Loucy (cell line): ENCODE measurements at regions not wholly inside any gene's neighbourhood (a gene's known extent, or its start where the extent isn't known, plus 50 kb on each side); places are given as distances from the start of the nearest gene placed in this dataset.

Source experiments
- H2AFZ ChIP-seq: fragments of 200-600 bp; sonication (generic); 2 replicates; pipeline ENCODE4 v1.6.0; 2016; ENCODE audit warnings: antibody characterized with exemption, mild to moderate bottlenecking, low read length, moderate library complexity
- H3F3A ChIP-seq: fragments of 200-600 bp; 2 replicates; pipeline ENCODE4 v1.6.0; 2016; ENCODE audit warnings: antibody characterized with exemption, low read depth, mild to moderate bottlenecking
- H3K27me3 ChIP-seq: fragments of 200-600 bp; sonication (generic); 2 replicates; pipeline ENCODE4 v1.6.1; 2014; ENCODE audit warnings: low read length, mild to moderate bottlenecking; ENCODE audit not compliant: insufficient read depth, poor library complexity, severe bottlenecking
- H3K36me3 ChIP-seq: fragments of 200-600 bp; sonication (generic); 2 replicates; pipeline ENCODE4 v1.6.1; 2016; ENCODE audit warnings: low read length; ENCODE audit not compliant: insufficient read depth
- H3K4me1 ChIP-seq: fragments of 200-600 bp; sonication (generic); 2 replicates; pipeline ENCODE4 v1.5.1; 2014; ENCODE audit warnings: low read length, mild to moderate bottlenecking; ENCODE audit not compliant: insufficient read depth, poor library complexity, severe bottlenecking
- H3K4me2 ChIP-seq: fragments of 200-600 bp; sonication (generic); 2 replicates; pipeline ENCODE4 v1.6.0; 2014; ENCODE audit warnings: antibody characterized with exemption, low read length, low read depth, mild to moderate bottlenecking; ENCODE audit not compliant: poor library complexity, severe bottlenecking
- H3K4me3 ChIP-seq: fragments of 200-600 bp; sonication (generic); 2 replicates; pipeline ENCODE4 v1.5.1; 2014; ENCODE audit warnings: low read length, mild to moderate bottlenecking, mixed read lengths; ENCODE audit not compliant: poor library complexity, severe bottlenecking
- H3K79me2 ChIP-seq: fragments of 200-600 bp; sonication (generic); 2 replicates; pipeline ENCODE4 v1.6.1; 2014; ENCODE audit warnings: low read length; ENCODE audit not compliant: insufficient read depth
- H3K9ac ChIP-seq: fragments of 200-600 bp; sonication (generic); 2 replicates; pipeline ENCODE4 v1.6.0; 2014; ENCODE audit warnings: mild to moderate bottlenecking, low read depth, low read length, moderate library complexity; ENCODE audit not compliant: poor library complexity, severe bottlenecking
- H3K9me2 ChIP-seq: fragments of 200-600 bp; sonication (generic); replicated peaks from 2 replicates; pipeline ENCODE4 v1.6.1; 2016; ENCODE audit warnings: low read depth, low read length, mixed read lengths
- H3K9me3 ChIP-seq: fragments of 200-600 bp; sonication (generic); 2 replicates; pipeline ENCODE4 v1.6.1; 2014; ENCODE audit warnings: mild to moderate bottlenecking, antibody characterized with exemption, low read length, low read depth; ENCODE audit not compliant: insufficient read depth
- H4K20me1 ChIP-seq: fragments of 200-600 bp; sonication (generic); 2 replicates; pipeline ENCODE4 v1.6.0; 2014; ENCODE audit warnings: antibody characterized with exemption, low read length, mild to moderate bottlenecking; ENCODE audit not compliant: insufficient read depth, poor library complexity, severe bottlenecking
- EZH2phosphoT487 ChIP-seq: fragments of 200-600 bp; IDR thresholded peaks from 2 replicates; pipeline ENCODE4 v1.6.1; 2018; ENCODE audit warnings: antibody characterized with exemption, mild to moderate bottlenecking, moderate library complexity, borderline replicate concordance
- TF ChIP-seq, protein P1 (sequence below): fragments of 200-600 bp; sonication (generic); conservative IDR thresholded peaks from 2 replicates; pipeline ENCODE4 v1.5.1; 2014; ENCODE audit warnings: mild to moderate bottlenecking, antibody characterized with exemption, low read length

DNA sequence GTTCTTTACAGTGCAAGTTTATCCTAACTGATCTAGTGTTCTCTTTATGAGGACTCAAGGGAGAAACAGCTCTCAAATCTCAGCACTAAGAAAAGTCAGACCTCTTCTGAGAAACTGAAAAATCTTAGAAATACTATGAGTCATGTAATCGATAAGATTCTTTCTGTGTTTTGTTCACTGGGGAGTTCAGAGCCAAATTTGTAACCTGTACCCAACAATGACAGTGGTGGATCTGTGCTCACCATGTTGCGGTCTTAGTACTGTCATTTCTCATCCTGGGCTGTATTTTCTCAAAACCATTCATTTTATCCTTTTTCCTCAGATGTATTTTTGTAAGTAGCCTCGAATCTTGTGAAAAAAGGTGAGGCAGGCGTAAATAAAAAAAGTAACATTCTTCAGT is 146.4 kb downstream of the ACER2 start:
- no peak overlapping the region for H3K4me3 ChIP-seq
- H3K9me2 ChIP-seq, result no peaks in the 10 kb centered on the region
- no peaks in the 10 kb centered on the region for H3F3A ChIP-seq
- H2AFZ ChIP-seq, result no peak overlapping the region
- no peaks in the 10 kb centered on the region; the same call in 1 of the 2 replicates for H3K9me3 ChIP-seq
- H3K4me2 ChIP-seq, result no peak overlapping the region
- H3K27me3 ChIP-seq, result no peaks in the 10 kb centered on the region
- H3K4me1 ChIP-seq, result no peaks in the 10 kb centered on the region
- H3K79me2 ChIP-seq, result no peaks in the 10 kb centered on the region
- H4K20me1 ChIP-seq, result no peaks in the 10 kb centered on the region
- H3K36me3 ChIP-seq, result no peaks in the 10 kb centered on the region
- H3K9ac ChIP-seq, result no peak overlapping the region
- TF ChIP-seq EZH2phosphoT487, result no peak
- TF ChIP-seq, protein P1, sequence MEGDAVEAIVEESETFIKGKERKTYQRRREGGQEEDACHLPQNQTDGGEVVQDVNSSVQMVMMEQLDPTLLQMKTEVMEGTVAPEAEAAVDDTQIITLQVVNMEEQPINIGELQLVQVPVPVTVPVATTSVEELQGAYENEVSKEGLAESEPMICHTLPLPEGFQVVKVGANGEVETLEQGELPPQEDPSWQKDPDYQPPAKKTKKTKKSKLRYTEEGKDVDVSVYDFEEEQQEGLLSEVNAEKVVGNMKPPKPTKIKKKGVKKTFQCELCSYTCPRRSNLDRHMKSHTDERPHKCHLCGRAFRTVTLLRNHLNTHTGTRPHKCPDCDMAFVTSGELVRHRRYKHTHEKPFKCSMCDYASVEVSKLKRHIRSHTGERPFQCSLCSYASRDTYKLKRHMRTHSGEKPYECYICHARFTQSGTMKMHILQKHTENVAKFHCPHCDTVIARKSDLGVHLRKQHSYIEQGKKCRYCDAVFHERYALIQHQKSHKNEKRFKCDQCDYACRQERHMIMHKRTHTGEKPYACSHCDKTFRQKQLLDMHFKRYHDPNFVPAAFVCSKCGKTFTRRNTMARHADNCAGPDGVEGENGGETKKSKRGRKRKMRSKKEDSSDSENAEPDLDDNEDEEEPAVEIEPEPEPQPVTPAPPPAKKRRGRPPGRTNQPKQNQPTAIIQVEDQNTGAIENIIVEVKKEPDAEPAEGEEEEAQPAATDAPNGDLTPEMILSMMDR, result no peak

DNA sequence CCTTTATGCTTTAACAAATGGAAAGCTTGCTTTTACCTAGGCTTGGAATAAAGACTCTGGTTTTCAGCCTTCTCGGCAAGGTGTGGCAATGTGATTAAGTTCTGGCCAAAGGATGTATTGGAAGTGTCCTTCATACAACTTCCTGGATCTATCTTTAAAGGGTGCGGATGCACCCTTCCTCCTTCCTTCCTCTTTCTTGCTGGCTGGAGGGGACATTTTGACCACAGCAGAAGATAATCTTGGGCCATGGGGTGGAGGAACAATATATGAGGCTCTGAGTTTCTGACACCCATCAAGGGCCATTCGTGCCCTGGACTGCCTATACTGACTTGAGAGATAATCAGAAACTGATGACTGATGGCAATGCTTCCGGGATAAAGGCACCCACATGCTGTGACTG is 145.7 kb downstream of the ACER2 start:
- no peak for TF ChIP-seq EZH2phosphoT487
- TF ChIP-seq, protein P1, result no peak
- Histone ChIP-seq H2AFZ (no peak overlapping the region), H3K9ac (no peak overlapping the region), H3K36me3 (no peaks in the 10 kb centered on the region), H3K27me3 (no peaks in the 10 kb centered on the region), H3F3A (no peaks in the 10 kb centered on the region), H3K4me2 (no peak overlapping the region), H3K9me2 (no peaks in the 10 kb centered on the region), H3K9me3 (no peaks in the 10 kb centered on the region; the same call in 1 of the 2 replicates), H3K4me3 (no peak overlapping the region), H3K79me2 (no peaks in the 10 kb centered on the region), H3K4me1 (no peaks in the 10 kb centered on the region), H4K20me1 (no peaks in the 10 kb centered on the region)

DNA sequence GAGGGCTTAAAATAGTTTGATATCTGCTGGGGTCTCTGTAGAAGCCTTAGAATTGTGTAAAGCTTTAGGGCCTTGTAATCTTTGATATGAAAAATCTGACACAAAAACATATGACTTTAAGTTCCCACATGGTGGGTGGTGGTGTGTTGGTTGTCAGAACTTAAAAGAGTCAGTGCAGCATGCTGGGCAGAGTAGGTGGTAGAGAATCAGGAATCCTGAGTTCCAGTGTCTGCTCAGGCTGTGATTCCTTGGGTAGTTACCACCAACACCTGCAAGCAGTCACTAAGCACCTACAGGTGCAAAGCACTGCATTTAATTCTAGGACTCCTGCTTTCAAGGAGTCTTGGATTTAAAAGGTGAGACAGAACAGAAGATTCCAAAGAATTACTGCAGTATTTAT is 144.6 kb downstream of the ACER2 start:
- H3K9me2 ChIP-seq, result no peaks in the 10 kb centered on the region
- no peak overlapping the region for H3K9ac ChIP-seq
- H3K79me2 ChIP-seq, result no peaks in the 10 kb centered on the region
- no peaks in the 10 kb centered on the region; the same call in 1 of the 2 replicates for H3K9me3 ChIP-seq
- H3K4me2 ChIP-seq, result no peak overlapping the region
- no peaks in the 10 kb centered on the region for H3F3A ChIP-seq
- H3K27me3 ChIP-seq, result no peaks in the 10 kb centered on the region
- no peak overlapping the region for H2AFZ ChIP-seq
- H3K36me3 ChIP-seq, result no peaks in the 10 kb centered on the region
- TF ChIP-seq, protein P1, result no peak
- no peak for TF ChIP-seq EZH2phosphoT487
- H4K20me1 ChIP-seq, result no peaks in the 10 kb centered on the region
- H3K4me1 ChIP-seq, result no peaks in the 10 kb centered on the region
- no peak overlapping the region for H3K4me3 ChIP-seq
